ENCODE measurements at regions not wholly inside any gene's neighbourhood (a gene's known extent, or its start where the extent isn't known, plus 50 kb on each side); places are given as distances from the start of the nearest gene placed in this dataset.
"Not testable (repeated sequence)": the region's sequence is repeated elsewhere in the genome, so short reads cannot be mapped to it uniquely, and the experiment has no call there.

- ATAC-seq = no peak
Measured at GRCh38 chr2:11923935-11924334, 177.5 kb downstream of the LPIN1 start.

GRCh38 chr2:11925295-11926066 is 179.0 kb downstream of the LPIN1 start:
- ATAC-seq = no peak

DNA sequence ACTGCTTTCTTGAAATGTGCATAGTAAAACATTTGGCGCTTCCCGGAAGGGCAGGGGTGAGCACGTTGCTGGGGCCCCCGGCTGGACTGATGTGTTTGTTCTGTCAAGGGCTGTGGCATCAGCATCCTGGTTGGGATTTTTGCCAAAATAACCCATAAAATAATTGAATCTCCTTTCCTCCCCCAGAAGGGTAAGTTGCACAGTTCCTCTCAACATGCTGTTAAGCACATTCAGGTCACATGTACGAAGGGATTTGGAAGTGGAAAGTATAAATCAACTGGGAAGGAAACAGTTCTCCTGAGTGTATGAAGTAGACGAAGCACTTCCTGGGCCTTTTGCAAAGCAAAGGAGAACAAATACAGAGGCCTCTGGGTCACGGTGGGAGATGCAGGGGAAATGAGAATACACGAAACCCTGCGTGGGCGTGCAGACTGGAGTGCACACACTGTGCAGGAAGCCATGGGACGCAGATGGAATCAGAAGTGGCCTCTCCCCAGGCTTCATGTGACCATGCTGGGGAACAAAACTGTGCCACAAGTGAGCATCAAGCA is 183.9 kb downstream of the LPIN1 start:
- ATAC-seq = no peak

DNA sequence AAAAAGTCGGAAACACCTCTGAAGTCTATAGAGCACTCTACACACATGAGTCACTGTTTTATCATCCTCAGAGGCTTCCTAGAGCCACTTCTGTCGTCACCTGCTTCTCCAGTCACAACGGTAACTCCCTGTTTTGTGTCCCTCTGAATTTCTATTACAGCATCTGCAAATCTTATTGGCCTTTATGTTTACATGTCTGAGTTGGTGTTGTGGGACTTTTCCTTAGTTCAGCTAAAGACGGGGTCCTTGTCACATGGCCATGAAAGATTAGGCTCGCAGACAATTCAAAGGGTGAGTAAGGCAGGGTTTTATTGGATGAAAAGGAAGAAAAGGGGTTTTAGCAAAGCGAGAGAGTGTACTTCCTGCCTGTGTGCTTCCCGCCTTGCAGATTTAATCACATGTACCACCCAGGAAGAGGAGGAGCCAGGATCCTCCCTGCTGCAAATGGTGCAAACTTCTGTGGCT is 185.6 kb downstream of the LPIN1 start:
- ATAC-seq = no peak

GRCh38 chr2:11932962-11933361 is 186.5 kb downstream of the LPIN1 start:
- no peak for ATAC-seq

DNA sequence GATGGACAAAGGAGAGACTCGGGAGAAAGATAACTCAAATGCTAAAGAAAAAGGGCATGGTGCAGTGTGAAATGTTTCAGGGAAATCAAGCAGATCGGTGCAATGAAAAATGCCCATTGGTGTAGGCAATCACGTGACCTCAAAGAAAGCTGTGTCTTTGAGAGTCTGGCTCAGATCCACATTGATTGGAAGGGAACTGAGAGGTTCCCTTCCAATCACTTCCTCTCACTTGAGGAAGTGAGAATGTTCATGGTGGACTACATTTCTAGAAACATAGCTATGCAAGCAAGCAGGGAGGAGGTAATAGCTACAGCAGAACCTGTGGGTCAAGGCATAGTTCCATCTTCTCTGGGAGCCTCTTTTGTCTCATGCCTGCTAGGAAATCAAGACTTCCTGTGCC is 187.4 kb downstream of the LPIN1 start:
- no peak for ATAC-seq

GRCh38 chr2:11936761-11937160 is 190.3 kb downstream of the LPIN1 start:
- no peak for ATAC-seq

DNA sequence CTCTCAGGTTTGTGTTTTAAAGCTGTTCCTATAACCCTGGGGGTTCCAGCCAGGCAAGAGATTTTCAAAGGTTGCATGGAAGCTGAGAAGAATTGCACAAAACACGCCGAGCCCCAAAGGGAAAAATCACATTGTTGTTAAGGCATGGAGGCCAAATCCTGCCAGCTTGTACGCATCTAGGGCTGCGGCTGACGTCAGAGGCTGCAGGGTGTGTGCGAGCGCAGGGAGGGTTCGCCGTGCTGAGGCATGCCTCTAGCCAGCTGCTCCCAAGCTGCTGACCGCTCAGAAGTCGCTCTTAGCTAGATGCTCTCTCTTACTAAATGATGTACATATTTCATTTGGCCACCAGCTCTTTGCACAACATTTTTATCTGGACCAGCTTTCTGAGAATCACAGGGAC is 191.8 kb downstream of the LPIN1 start:
- peak; percentile 100 for ATAC-seq

DNA sequence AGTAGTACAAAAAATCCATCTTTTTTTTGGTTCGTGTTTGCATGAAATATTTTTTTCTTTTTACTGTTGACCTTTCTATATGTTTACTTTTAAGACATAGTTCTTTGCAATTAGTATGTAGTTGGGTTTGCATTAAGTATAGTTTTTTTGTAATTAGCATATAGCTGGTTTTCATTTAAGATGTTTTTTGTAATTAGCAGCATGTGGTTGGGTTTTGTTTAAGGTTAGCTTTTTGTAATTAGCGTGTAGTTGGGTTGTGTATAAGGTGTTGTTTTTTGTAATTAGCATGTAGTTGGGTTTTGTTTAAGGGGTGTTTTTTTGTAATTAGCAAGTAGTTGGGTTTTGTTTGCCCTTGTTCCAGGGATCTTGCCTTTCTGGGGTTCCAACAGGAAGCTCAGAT is 193.1 kb downstream of the LPIN1 start:
- ATAC-seq = no peak

GRCh38 chr2:11940121-11940743 is 193.8 kb downstream of the LPIN1 start:
- no peak for ATAC-seq

DNA sequence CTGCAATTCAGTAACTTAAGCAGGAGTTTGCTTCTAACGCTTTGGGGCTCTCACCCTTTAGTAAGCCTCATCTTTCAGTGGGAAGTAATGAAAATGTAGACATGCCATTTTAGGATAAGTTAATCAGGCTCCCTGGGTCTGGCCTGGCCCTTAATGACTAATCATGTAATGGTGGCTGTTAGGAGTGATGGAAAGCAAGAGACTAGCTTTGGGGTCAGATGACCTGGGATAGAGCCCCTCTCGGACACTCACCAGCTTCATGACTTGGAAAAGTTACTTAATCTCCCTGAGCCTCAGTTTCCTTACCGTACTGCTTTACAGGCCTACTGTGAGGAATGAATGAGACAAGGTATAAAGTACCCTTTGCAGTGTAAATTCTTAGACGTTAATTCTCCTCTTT is 194.4 kb downstream of the LPIN1 start:
- no peak for ATAC-seq

GRCh38 chr2:11941201-11942177 is 195.1 kb downstream of the LPIN1 start:
- ATAC-seq = no peak

DNA sequence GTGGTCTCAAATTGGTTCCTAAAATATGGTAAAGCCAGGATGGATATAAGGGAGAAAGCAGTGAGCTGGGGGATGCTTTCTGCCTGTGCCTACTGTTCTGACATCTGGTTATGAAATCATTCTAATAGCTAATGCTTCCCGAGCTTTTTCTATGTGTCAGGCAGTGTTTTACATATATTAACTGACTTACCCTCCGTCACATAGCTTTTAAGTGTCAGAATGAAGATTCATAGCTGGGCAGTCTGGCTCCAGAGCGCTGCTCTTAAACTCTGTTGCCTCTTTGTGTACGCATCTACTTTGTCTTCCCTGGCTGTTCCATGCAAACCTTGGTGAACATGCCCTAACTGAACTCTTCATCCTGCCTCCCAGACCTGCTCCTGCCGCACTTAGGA is 195.7 kb downstream of the LPIN1 start:
- ATAC-seq = no peak

GRCh38 chr2:11944311-11944710 is 197.9 kb downstream of the LPIN1 start:
- ATAC-seq = no peak

- no peak for ATAC-seq
Measured at GRCh38 chr2:11945139-11946126, 199.0 kb downstream of the LPIN1 start.

DNA sequence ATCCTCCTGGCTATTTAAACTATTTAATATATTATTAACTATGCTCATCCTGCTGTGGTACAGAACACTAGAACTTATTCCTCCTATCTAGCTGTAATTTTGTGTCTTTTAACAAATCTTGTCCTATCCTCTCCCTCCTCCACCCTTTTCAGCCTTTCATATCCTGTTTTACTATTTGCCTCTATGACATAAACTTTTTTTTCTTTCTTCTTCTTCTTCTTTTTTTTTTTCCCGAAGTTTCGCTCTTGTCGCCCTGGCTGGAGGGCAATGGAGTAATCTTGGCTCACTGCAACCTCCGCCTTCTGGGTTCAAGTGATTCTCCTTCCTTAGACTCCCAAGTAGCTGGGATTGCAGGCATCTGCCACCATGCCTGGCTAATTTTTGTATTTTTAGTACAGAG is 201.5 kb downstream of the LPIN1 start:
- ATAC-seq = no peak

- no peak for ATAC-seq
Measured at GRCh38 chr2:11949732-11950523, 203.5 kb downstream of the LPIN1 start.

- ATAC-seq = no peak
Measured at GRCh38 chr2:11950896-11951295, 204.5 kb downstream of the LPIN1 start.

- not testable (repeated sequence) for ATAC-seq
Measured at GRCh38 chr2:11951492-11951891, 205.1 kb downstream of the LPIN1 start.

- ATAC-seq = no peak
Measured at GRCh38 chr2:11953258-11953657, 206.8 kb downstream of the LPIN1 start.

DNA sequence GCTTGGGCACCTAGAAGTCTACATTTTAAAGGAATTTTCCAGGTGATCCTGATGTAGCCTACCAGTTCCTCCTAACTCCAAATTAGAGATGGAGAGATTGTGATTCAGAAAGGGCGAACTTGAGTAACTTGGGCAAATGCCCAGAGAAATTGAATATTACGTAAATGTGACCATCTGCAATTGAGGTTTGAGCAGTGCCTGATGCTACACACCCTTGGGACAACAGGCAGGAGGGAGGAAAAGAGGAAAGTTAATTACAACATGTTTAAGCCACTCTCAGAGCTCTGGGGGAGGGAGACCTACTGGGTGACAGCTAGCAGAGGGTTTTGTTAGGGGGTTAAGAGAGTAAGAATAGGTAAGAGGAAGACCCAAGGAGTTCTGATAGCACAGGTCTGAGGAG is 208.9 kb downstream of the LPIN1 start:
- ATAC-seq = no peak
